Activated CD4-positive, alpha-beta T cell treated with anti-CD3 and anti-CD28 coated beads, Interleukin-2, Interleukin-6, amounts not matched to agents 100 ng/mL and 50 ng/mL, durations not matched to agents 16 hours and 8 hours (primary cell): ENCODE measurements at regions not wholly inside any gene's neighbourhood (a gene's known extent, or its start where the extent isn't known, plus 50 kb on each side); places are given as distances from the start of the nearest gene placed in this dataset.
"Not testable (repeated sequence)": the region's sequence is repeated elsewhere in the genome, so short reads cannot be mapped to it uniquely, and the experiment has no call there.

ENCODE experiments used
- DNase-seq: peaks from one replicate; pipeline ENCODE4 v3.0.0-alpha.2; 2020

- DNase-seq: no peak
Measured at GRCh38 chr1:67482733-67483482, 52.7 kb upstream of the SERBP1 start.

- no peak for DNase-seq
Measured at GRCh38 chr1:67484492-67484891, 54.3 kb upstream of the SERBP1 start.

GRCh38 chr1:67485046-67485811 is 55.0 kb upstream of the SERBP1 start:
- no peak for DNase-seq

- peak; percentile 16 for DNase-seq
Measured at GRCh38 chr1:67489643-67490042, 59.4 kb upstream of the SERBP1 start.

GRCh38 chr1:67491280-67491679 is 61.1 kb upstream of the SERBP1 start:
- no peak for DNase-seq

- DNase-seq: no peak
Measured at GRCh38 chr1:67493148-67493547, 62.9 kb upstream of the SERBP1 start.

- no peak for DNase-seq
Measured at GRCh38 chr1:67495327-67495726, 65.1 kb upstream of the SERBP1 start.

GRCh38 chr1:67496329-67496728 is 66.1 kb upstream of the SERBP1 start:
- DNase-seq: no peak

- DNase-seq: peak; percentile 95
Measured at GRCh38 chr1:67500413-67500959, 70.3 kb upstream of the SERBP1 start.

- no peak for DNase-seq
Measured at GRCh38 chr1:67503974-67504373, 73.8 kb upstream of the SERBP1 start.

GRCh38 chr1:67513392-67514294 is 83.4 kb upstream of the SERBP1 start:
- DNase-seq: not testable (repeated sequence)

GRCh38 chr1:67514300-67514699 is 84.1 kb upstream of the SERBP1 start:
- no peak for DNase-seq

- DNase-seq: no peak
Measured at GRCh38 chr1:67514786-67515185, 84.6 kb upstream of the SERBP1 start.

- no peak for DNase-seq
Measured at GRCh38 chr1:67515324-67516080, 85.3 kb upstream of the SERBP1 start.

- no peak for DNase-seq
Measured at GRCh38 chr1:67517046-67517445, 86.8 kb upstream of the SERBP1 start.

GRCh38 chr1:67522001-67522441 is 91.8 kb upstream of the SERBP1 start:
- DNase-seq: no peak

- no peak for DNase-seq
Measured at GRCh38 chr1:67522793-67523192, 92.6 kb upstream of the SERBP1 start.

- DNase-seq: no peak
Measured at GRCh38 chr1:67524143-67525052, 94.2 kb upstream of the SERBP1 start.

- no peak for DNase-seq
Measured at GRCh38 chr1:67525053-67525760, 95.0 kb upstream of the SERBP1 start.

- no peak for DNase-seq
Measured at GRCh38 chr1:67528141-67528540, 97.9 kb upstream of the SERBP1 start.
